IMR-90 (cell line): ENCODE measurements at regions not wholly inside any gene's neighbourhood (a gene's known extent, or its start where the extent isn't known, plus 50 kb on each side); places are given as distances from the start of the nearest gene placed in this dataset.

Source experiments
- ATAC-seq: fragments of 200-7000 bp; cut with Tn5 transposase; 2 replicates; pipeline ENCODE4 v1.9.1; 2020; ENCODE audit warnings: low read depth, mild to moderate bottlenecking, moderate library complexity
- BruUV-seq: library from RNA; stranded (reverse); fragments of 400-500 nt; replicated peaks from 2 replicates; lab custom pipeline; 2021; lab: Mats Ljungman, UMichigan
- CTCF ChIA-PET: fragments of 300-600 bp; formaldehyde crosslinking; extraction: SDS; loops from one replicate; lab custom pipeline; 2021; ENCODE audit warnings: antibody characterized with exemption; lab: Yijun Ruan, JAX
- POLR2A ChIA-PET: fragments of 300-600 bp; sonication (Branson Sonifier 250); formaldehyde crosslinking; loops from one replicate; lab custom pipeline; 2022; ENCODE audit warnings: antibody characterized with exemption; ENCODE audit not compliant: unreplicated experiment; lab: Charles Lee
- DNase-seq: peaks from one replicate; pipeline ENCODE4 v3.0.0; 2013
- H2AFZ ChIP-seq: replicated peaks from 2 replicates; pipeline ENCODE3; 2013; ENCODE audit warnings: low read length, mild to moderate bottlenecking; ENCODE audit not compliant: poor library complexity
- H2AK5ac ChIP-seq: 2 replicates; pipeline ENCODE4 v1.6.1; 2013; ENCODE audit warnings: low read depth, low read length, inconsistent platforms
- H2AK9ac ChIP-seq: replicated peaks from 2 replicates; pipeline ENCODE3; 2013; ENCODE audit warnings: mild to moderate bottlenecking, low read depth, low read length, moderate library complexity; ENCODE audit not compliant: poor library complexity
- H2BK120ac ChIP-seq: 2 replicates; pipeline ENCODE4 v1.6.1; 2013; ENCODE audit warnings: low read depth, low read length, inconsistent platforms
- H2BK15ac ChIP-seq: 3 replicates; pipeline ENCODE4 v1.6.1; 2013; ENCODE audit warnings: low read depth, low read length, inconsistent platforms
- H2BK20ac ChIP-seq: 2 replicates; pipeline ENCODE4 v1.6.1; 2013; ENCODE audit warnings: low read depth, mild to moderate bottlenecking, inconsistent platforms, low read length, moderate library complexity
- H2BK5ac ChIP-seq: 2 replicates; pipeline ENCODE4 v1.6.1; 2013; ENCODE audit warnings: mild to moderate bottlenecking, low read depth, low read length, inconsistent platforms; ENCODE audit not compliant: poor library complexity, severe bottlenecking
- H3K14ac ChIP-seq: replicated peaks from 2 replicates; pipeline ENCODE4 v1.6.1; 2013; ENCODE audit warnings: low read depth, low read length, inconsistent platforms
- H3K18ac ChIP-seq: 2 replicates; pipeline ENCODE4 v1.6.1; 2013; ENCODE audit warnings: low read depth, low read length, control low read depth
- H3K23ac ChIP-seq: 2 replicates; pipeline ENCODE4 v1.6.1; 2013; ENCODE audit warnings: low read depth, low read length, inconsistent platforms
- H3K27ac ChIP-seq: 2 replicates; pipeline ENCODE4 v1.5.1; 2013; ENCODE audit warnings: mild to moderate bottlenecking, control low read depth, low read length; ENCODE audit not compliant: insufficient read depth
- H3K27me3 ChIP-seq: 2 replicates; pipeline ENCODE4 v1.6.1; 2013; ENCODE audit warnings: low read length; ENCODE audit not compliant: control insufficient read depth, insufficient read depth
- H3K36me3 ChIP-seq: 2 replicates; pipeline ENCODE4 v1.6.1; 2013; ENCODE audit warnings: low read length, mixed read lengths; ENCODE audit not compliant: control insufficient read depth, insufficient read depth
- H3K4ac ChIP-seq: 2 replicates; pipeline ENCODE4 v1.6.1; 2013; ENCODE audit warnings: low read depth, low read length, inconsistent platforms
- H3K4me1 ChIP-seq: 2 replicates; pipeline ENCODE4 v1.6.1; 2013; ENCODE audit warnings: low read length, mixed read lengths; ENCODE audit not compliant: control insufficient read depth, insufficient read depth
- H3K4me2 ChIP-seq: 2 replicates; pipeline ENCODE4 v1.6.1; 2013; ENCODE audit warnings: low read depth, mild to moderate bottlenecking, control low read depth, low read length, moderate library complexity
- H3K4me3 ChIP-seq: 2 replicates; pipeline ENCODE4 v1.5.1; 2013; ENCODE audit warnings: low read depth, mild to moderate bottlenecking, control low read depth, low read length, moderate library complexity; ENCODE audit not compliant: insufficient read depth
- H3K56ac ChIP-seq: 2 replicates; pipeline ENCODE4 v1.6.1; 2013; ENCODE audit warnings: low read length, inconsistent platforms; ENCODE audit not compliant: insufficient read depth; ENCODE audit errors: extremely low read depth
- H3K79me1 ChIP-seq, 2 experiments: 2 replicates each; pipeline ENCODE4 v1.6.1; 2013; ENCODE audit warnings: low read length in 2 of 2, inconsistent platforms in 1 of 2, low read depth in 1 of 2
- H3K9ac ChIP-seq: 2 replicates; pipeline ENCODE4 v1.6.1; 2013; ENCODE audit warnings: low read depth, low read length, control low read depth
- H3K9me1 ChIP-seq: 2 replicates; pipeline ENCODE4 v1.6.1; 2013; ENCODE audit warnings: low read length, inconsistent platforms; ENCODE audit not compliant: insufficient read depth
- H3K9me3 ChIP-seq: 2 replicates; pipeline ENCODE4 v1.6.1; 2013; ENCODE audit warnings: low read length; ENCODE audit not compliant: control insufficient read depth, insufficient read depth
- H4K20me1 ChIP-seq: 2 replicates; pipeline ENCODE4 v1.6.1; 2013; ENCODE audit warnings: low read length, inconsistent platforms; ENCODE audit not compliant: insufficient read depth
- H4K5ac ChIP-seq: 2 replicates; pipeline ENCODE4 v1.6.1; 2013; ENCODE audit warnings: mild to moderate bottlenecking, low read depth, low read length, control low read depth
- H4K8ac ChIP-seq, 2 experiments: 2 replicates each; pipeline ENCODE4 v1.6.1; 2013; ENCODE audit warnings: low read depth in 2 of 2, low read length in 2 of 2, control low read depth in 1 of 2, inconsistent platforms in 1 of 2
- H4K91ac ChIP-seq: 2 replicates; pipeline ENCODE4 v1.6.1; 2013; ENCODE audit warnings: low read depth, low read length, inconsistent platforms; ENCODE audit not compliant: insufficient read depth
- CEBPB ChIP-seq: IDR thresholded peaks from 2 replicates; pipeline ENCODE4 v1.6.1; 2012; ENCODE audit warnings: low read depth, low read length, improper control_type of control experiment
- CHD1 ChIP-seq: IDR thresholded peaks from 2 replicates; pipeline ENCODE4 v1.6.1; 2012; ENCODE audit warnings: low read depth, low read length, improper control_type of control experiment
- ELK1 ChIP-seq: fragments of 150-350 bp; IDR thresholded peaks from 2 replicates; pipeline ENCODE4 v1.6.1; 2016; ENCODE audit warnings: low read depth, mild to moderate bottlenecking, low read length, moderate library complexity, borderline replicate concordance
- FOS ChIP-seq: fragments of 150-350 bp; IDR thresholded peaks from 2 replicates; pipeline ENCODE4 v1.6.1; 2016; ENCODE audit warnings: low read depth, low read length
- MAZ ChIP-seq: IDR thresholded peaks from 2 replicates; pipeline ENCODE4 v1.6.1; 2012; ENCODE audit warnings: low read depth, mild to moderate bottlenecking, low read length, improper control_type of control experiment, moderate library complexity, borderline replicate concordance
- MXI1 ChIP-seq: IDR thresholded peaks from 2 replicates; pipeline ENCODE4 v1.6.1; 2012; ENCODE audit warnings: low read depth, mild to moderate bottlenecking, low read length, moderate library complexity, borderline replicate concordance
- RAD21 ChIP-seq: IDR thresholded peaks from 2 replicates; pipeline ENCODE4 v1.6.1; 2012; ENCODE audit warnings: low read length, improper control_type of control experiment
- RCOR1 ChIP-seq: IDR thresholded peaks from 2 replicates; pipeline ENCODE4 v1.6.1; 2012; ENCODE audit warnings: mild to moderate bottlenecking, low read length, improper control_type of control experiment; ENCODE audit not compliant: insufficient replicate concordance
- RFX5 ChIP-seq: IDR thresholded peaks from 2 replicates; pipeline ENCODE4 v1.8.0; 2012; ENCODE audit warnings: low read depth, mild to moderate bottlenecking, low read length, moderate library complexity
- SMC3 ChIP-seq: fragments of 150-350 bp; IDR thresholded peaks from 2 replicates; pipeline ENCODE4 v1.6.1; 2016; ENCODE audit warnings: low read depth, mild to moderate bottlenecking, antibody characterized with exemption, low read length, moderate library complexity
- USF2 ChIP-seq: fragments of 150-350 bp; IDR thresholded peaks from 2 replicates; pipeline ENCODE4 v1.6.1; 2017; ENCODE audit warnings: mild to moderate bottlenecking, antibody characterized with exemption, low read length, low read depth
- WGBS, 2 experiments: methylation state at CpG; one replicate each; pipeline versions ENCODE4 v1.1.5 to v1.1.7; 2013; ENCODE audit warnings: missing lambda C conversion rate in 2 of 2; ENCODE audit not compliant: insufficient read length in 1 of 2; ENCODE audit errors: extremely low coverage in 2 of 2; 5-methylcytosine and 5-hydroxymethylcytosine counted together
- dilution Hi-C: fragments of 300-500 bp; cut with HindIII; formaldehyde crosslinking; loops from one replicate; pipeline ENCODE4 v1.14.3; 2018; ENCODE audit warnings: low sequenced_read_pairs; ENCODE audit not compliant: unreplicated experiment
- in situ Hi-C: fragments of 300-500 bp; cut with MboI; formaldehyde crosslinking; loops from 3 replicates; pipeline ENCODE4 v1.14.3; 2019; ENCODE audit warnings: low sequenced_read_pairs, inconsistent platforms, mixed read lengths
- intact Hi-C: fragments of 100-400 bp; cut with micrococcal nuclease; formaldehyde crosslinking; loops from 2 replicates; pipeline ENCODE4 v1.10.0; 2022

DNA sequence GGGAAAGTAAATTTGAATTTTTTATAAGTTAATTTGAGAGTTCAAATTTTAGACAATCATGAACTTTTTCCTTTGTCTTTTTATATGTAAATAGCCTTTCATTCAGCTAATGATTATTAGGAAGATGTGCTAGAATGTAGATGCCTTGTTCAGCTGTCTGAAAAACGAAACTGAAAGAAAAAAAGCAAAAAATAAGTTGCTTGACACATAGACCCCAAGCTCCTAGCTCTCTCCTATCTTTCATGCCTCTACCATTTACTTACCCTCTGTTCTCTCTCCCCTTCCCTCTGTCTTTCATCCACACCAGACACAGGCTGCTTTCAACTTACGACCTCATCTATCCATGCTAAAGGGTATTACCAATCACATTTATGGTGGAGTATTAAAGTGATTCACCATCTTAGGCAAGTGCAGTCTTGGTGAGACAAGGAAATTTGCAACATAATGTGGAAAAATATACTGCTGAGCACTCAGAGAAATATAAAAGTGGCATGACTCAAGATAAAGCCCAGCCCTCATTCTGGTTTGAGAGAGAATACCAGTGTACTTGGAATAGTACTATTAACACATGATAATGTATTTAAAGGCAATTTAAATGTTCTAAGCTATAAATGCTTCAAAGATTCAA lies 425.6 kb downstream of the SUCLG1 start:
- Histone ChIP-seq H3K23ac (no peak overlapping the region), H2BK5ac (no peak overlapping the region), H3K9me3 (no peaks in the 10 kb centered on the region), H3K27ac (no peak overlapping the region), H2AK9ac (no peak overlapping the region), H3K18ac (no peak overlapping the region), H3K4ac (no peak overlapping the region), H3K4me3 (peak overlapping the region; percentile 10; the same call in 1 of the 2 replicates), H2BK15ac (no peak overlapping the region), H2BK20ac (no peak overlapping the region), H3K27me3 (no peaks in the 10 kb centered on the region), H3K79me1 (no peaks in the 10 kb centered on the region), H3K56ac (no peak overlapping the region), H4K91ac (no peak overlapping the region), H3K36me3 (no peaks in the 10 kb centered on the region), H3K4me1 (no peaks in the 10 kb centered on the region), H3K4me2 (peak overlapping the region; percentile 55; the same call in 1 of the 2 replicates), H4K5ac (no peak overlapping the region), H3K9me1 (no peaks in the 10 kb centered on the region), H3K9ac (no peak overlapping the region), H4K8ac (no peak overlapping the region), H2BK120ac (no peak overlapping the region), H4K20me1 (no peaks in the 10 kb centered on the region), H2AFZ (no peak overlapping the region), H3K14ac (no peak overlapping the region), H2AK5ac (no peak overlapping the region)
- DNase-seq (no peak), ATAC-seq (no peak)
- no peak for TF ChIP-seq USF2
- no peak for TF ChIP-seq FOS
- no peak for TF ChIP-seq CEBPB
- no peak for TF ChIP-seq MXI1
- no peak for TF ChIP-seq MAZ
- no peak for TF ChIP-seq CHD1
- no peak for TF ChIP-seq RFX5
- TF ChIP-seq RCOR1, result no peak
- TF ChIP-seq RAD21, result no peak
- TF ChIP-seq ELK1, result no peak
- TF ChIP-seq SMC3, result no peak
- intact Hi-C loops (no loop called here), dilution Hi-C loops (no loop called here), in situ Hi-C loops (loop anchor here (25.0 kb wide), 1 partner anchor 829 kb away; no protein-coding TSS in a partner anchor)
- no TSS peak for BruUV-seq
- ChIA-PET POLR2A (no interaction called here), CTCF (no interaction called here)
- no CpG with 5 or more reads among the region's 2 CpGs for WGBS, 2 experiments
